SU-DHL-6 (cell line): ENCODE measurements at regions not wholly inside any gene's neighbourhood (a gene's known extent, or its start where the extent isn't known, plus 50 kb on each side); places are given as distances from the start of the nearest gene placed in this dataset.

Source experiments
- CTCF ChIP-seq: fragments of 200-600 bp; sonication (generic); IDR thresholded peaks from one replicate; pipeline ENCODE4 v1.5.1; 2017; ENCODE audit warnings: antibody characterized with exemption, mild to moderate bottlenecking, low read length, moderate library complexity; ENCODE audit not compliant: insufficient read depth, poor library complexity, severe bottlenecking
- EZH2phosphoT487 ChIP-seq: fragments of 200-600 bp; sonication (generic), shearing (Covaris generic); conservative IDR thresholded peaks from 2 replicates; pipeline ENCODE4 v1.6.1; 2018; ENCODE audit warnings: mild to moderate bottlenecking, antibody characterized with exemption, low read length, moderate library complexity, mixed read lengths

GRCh38 chr20:19115581-19115980 is 96.9 kb upstream of the SLC24A3 start:
- TF ChIP-seq CTCF (no peak), EZH2phosphoT487 (no peak)
